Non-pigmented ciliary epithelial cell (primary cell): ENCODE measurements at regions not wholly inside any gene's neighbourhood (a gene's known extent, or its start where the extent isn't known, plus 50 kb on each side); places are given as distances from the start of the nearest gene placed in this dataset.

Source experiments
- DNase-seq: peaks from one replicate; pipeline ENCODE4 v3.0.0-alpha.2; 2010; ENCODE audit warnings: low read depth

DNA sequence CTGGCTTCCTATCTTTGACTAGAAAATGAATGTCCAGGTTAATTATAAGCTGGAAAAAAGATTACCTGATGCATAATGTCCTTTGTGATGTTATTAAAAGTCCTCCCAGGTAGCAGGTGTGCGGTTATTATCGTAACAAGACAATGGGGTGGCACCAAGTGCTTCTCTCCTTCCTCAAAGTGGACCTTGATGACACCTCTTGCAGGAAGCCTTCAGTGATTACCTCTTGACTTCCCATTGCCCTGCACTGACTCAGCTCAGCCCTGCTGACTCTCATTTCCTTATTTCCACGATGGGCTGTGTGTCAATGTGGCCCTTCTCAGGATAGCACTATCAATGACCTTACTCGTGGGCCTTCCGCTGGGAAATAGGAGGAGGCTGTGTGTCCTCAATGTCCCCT lies 477.4 kb upstream of the CCL2 start:
- DNase-seq: no peak

- DNase-seq: no peak
Observed at GRCh38 chr17:33778505-33779233, 476.4 kb upstream of the CCL2 start.

DNA sequence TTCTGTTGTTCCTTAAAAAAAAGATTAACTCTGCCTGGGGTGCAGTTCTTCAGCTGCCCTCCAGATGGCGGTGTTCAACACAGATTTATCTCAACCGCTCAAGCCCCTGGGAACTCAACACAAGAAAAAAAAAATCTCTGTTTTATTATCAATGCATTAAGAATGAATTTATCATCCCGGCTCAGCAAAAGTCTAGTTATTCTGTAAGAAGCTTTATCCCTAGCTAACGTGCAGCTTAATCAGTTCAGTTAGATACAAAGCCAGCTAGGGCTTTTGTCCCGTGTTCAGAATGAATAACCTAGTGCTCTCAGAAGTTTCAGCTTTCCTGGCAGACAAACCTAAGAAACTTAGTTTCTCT lies 475.9 kb upstream of the CCL2 start:
- DNase-seq: peak; percentile 11

DNA sequence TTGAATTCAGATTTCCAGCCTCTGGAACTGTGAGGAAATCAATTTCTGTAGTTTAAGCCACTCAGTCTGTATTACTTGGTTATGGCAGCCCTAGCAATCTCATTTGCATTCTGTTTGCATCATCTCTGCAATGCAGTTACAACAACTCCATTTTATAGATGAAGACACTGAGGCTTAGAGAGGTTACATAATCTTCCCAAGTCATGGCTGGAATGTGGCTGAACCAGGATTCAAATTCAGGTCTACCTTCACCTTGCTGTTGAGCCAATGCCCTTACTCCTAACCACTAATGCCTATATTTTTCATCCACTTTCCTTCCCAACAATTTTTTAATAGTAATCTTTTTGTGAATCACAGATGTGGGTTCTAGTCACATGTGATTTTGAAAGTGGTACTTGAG lies 469.8 kb upstream of the CCL2 start:
- no peak for DNase-seq

DNA sequence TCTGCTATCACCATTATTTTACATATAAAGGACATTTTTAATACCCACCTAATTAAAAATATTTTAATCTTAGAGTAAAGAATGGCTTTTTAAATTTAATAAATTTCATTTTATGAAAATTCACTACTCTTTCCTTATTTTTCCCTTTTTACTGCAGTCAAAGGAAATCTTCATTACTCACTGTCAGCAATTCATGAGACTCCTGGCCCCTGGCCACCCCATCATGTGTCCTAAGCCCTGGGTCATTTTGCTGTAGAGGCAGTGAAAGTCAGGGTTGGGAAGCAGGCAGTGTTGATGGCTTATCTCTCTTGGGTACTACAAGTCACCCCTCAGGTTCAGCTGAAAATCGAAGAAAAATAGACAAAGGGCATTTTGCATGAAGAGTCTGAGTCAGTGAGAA lies 468.6 kb upstream of the CCL2 start:
- no peak for DNase-seq

- no peak for DNase-seq
Observed at GRCh38 chr17:33789658-33790057, 465.4 kb upstream of the CCL2 start.

- no peak for DNase-seq
Observed at GRCh38 chr17:33797181-33797580, 457.9 kb upstream of the CCL2 start.

DNA sequence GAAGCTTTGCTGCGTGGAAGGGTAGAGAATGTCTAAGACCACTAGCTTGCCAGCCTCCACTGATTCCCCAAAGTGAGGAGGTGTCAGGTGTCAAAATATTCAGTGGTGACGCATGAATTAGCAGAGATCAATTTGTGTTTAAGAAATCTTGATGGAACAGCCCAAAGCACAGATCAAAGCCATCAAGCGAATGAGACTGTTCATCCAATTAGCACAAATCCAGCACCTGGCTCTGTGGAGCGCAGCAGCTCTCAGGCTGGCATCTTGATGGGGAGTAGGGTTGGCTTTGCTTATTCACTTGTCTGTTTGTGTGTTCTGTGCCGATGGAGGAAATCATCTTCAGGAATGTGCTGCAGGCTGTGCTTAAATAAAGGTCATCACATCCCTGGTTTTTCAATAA lies 456.8 kb upstream of the CCL2 start:
- no peak for DNase-seq

DNA sequence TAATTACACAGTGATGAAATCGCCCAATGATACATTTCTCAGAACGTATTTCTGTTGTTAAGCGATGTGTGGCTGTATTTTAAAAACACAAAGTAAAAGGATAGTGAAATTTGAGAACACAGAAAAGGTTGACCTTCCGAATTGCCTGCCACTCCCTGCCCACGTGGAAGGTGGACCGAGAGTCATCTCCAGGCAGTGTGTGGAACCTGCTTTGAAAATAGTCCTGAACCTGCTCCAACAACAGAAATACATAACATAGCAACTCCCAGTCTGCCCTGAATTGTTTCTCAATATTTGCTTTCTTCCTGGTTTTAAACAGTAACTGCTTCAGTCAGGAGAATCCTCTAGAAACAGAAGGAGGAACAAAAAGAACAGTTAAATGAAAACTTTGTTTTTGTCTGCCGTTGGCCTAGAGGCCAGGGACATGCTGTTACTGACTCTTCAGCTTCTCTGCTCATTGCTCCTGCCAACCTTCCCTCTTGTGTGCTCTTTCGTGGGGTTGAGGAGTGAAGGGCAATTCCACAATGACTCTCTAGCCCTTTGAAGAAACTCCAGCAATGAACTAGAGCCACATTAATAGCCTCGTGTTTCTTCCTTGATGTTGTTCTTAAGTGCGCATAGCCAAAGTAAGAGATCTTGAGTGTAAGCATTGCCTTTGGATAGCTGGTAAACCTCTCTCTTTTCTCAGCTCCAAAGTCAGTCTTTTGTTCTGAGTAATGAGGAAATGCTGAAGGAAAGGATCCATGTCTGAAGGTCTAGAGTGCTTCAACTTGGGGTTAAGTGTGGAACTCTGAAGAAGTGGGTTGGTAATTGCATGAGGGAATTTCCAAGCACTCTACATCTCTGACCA lies 452.5 kb upstream of the CCL2 start:
- DNase-seq: no peak

GRCh38 chr17:33803199-33803685 lies 451.8 kb upstream of the CCL2 start:
- DNase-seq: no peak

DNA sequence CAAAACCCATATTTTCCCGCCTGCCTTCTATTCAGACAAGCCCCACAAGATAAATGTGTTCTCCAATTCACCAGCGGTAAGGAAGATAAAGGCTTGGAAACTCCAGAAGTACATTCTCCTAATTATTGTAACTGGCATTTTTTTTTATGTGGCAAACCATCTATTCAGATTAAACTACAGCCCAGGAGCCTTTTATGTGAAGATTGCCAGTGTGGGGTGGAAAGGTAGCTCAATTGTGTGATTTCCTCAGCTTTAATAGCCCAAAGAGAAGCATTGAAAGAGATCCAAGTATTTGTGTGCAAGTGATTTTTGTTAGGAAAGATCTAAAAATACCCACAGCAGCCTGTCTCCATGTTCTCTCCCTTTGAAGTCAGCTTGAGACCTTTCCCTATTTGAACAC lies 451.4 kb upstream of the CCL2 start:
- DNase-seq: no peak

GRCh38 chr17:33804401-33804800 lies 450.7 kb upstream of the CCL2 start:
- no peak for DNase-seq

DNA sequence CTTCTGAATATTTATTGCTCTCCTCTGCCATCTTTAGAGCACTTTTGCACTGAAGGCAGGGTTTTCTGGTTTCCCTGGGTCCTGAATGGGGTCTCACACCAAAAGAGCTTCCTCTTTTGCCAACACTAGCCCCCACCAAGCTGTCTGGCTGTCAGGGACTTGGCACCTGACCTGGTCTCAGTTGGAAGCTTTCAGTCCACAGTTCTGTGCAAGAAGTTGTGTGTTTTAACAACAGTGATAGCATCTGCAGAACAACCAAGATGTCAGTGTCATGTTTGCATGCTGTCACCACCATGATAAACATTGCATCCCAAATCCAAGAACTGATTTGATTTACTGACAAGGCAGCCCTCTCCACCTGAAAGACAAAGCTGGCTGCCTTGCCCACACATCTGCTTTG lies 448.5 kb upstream of the CCL2 start:
- DNase-seq: no peak

DNA sequence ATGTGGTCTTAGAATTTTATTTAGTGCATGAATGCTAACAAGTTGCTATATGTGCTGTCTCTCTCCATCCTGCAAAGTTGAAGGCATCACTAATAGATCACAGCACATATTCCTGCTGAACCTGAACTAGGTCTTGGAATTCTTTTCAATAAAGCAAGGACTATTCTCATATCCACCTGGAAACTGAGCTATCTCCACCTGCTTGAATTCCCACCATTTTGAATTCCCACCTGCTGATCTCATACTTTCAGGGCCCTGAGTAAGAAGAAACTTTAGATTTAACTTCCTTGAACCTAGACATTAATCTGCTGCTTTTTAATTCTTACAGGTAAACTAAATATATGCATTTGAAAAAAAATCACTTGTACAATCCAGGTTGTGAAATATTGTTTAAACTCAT lies 445.3 kb upstream of the CCL2 start:
- DNase-seq: no peak

GRCh38 chr17:33811004-33811760 lies 443.9 kb upstream of the CCL2 start:
- no peak for DNase-seq

DNA sequence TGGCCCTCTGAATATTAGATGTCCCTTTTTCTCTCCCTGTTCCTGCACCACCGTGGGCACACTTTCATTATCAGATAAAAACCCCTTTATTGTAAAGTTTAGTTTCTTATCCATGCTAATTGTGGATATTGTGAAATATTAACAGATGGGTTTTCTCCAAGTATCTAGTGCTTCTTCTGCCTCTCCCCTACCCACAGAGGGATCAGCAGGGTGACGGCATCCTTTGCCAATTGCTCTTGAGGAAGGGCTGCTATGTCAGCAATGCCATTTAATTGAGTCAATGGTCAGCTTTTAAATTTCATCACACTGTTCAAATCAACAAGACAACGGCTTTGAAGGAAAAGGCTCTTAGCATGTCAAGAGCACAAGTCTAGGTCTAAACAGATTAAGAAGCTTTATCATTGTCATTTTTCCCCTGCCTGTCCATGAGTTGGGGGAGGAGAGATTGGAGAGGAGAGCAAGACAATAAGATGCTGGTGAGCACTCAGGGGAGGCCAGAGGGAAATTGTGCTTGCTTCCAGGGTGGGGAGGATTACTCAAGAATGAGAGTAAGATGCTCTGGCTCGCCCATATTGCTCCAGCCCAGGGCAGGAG lies 443.0 kb upstream of the CCL2 start:
- DNase-seq: no peak

DNA sequence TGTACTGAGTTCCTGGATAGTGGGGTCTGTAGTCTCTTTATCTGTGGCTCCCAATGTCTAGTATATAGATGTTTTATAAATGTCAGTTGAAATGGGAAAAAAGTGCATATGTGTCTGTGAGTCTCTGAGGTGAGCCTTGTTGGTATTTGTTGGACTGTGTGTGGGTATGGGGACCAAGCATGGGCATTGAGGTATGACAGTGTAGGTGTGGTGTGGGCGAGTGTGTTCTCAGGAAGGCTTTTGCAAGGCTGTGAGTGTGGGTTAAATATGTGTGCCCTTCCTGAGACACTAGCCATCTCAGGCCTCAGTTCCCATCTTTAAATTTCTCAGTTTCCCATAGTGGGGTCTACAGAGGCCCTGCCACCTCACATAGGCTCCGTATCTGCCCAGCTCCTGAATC lies 440.2 kb upstream of the CCL2 start:
- DNase-seq: no peak

GRCh38 chr17:33816036-33816435 lies 439.0 kb upstream of the CCL2 start:
- DNase-seq: no peak

DNA sequence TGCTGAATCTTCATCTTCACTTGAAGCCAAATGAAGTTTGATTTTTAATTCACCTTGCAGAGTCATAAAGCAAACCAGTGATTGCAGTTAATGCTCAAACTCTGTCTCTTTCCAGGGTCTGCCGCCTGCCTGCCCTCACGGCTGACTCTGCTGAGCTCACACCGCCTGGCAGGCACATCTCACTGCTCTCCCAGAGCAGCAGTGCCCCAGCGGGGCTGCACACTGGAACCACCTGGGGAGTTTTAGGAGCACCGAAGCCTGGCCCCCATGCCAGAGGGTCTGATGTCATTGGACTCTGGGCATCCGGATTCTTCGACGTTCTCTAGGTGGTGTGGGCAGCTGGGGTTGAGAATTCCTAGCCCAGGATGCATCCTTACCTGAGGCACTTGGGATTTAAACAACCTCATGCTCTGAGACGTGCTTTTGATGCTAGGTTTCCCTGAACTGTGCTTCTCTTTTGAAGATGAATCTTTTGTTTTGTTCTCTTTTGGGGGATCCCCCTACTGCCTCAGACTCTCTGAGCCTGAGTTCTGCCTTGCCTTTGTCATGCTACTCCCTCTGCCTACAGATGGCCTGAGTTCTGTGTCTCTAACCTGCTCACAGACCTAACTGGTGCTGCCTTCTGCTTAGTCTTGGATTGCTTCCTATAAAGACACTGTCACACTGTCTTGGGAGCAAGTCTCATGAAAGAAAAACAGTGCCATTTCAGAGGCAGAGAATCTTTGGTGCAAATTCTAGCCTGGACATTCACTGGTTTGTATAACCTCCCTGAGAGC lies 438.1 kb upstream of the CCL2 start:
- DNase-seq: no peak

DNA sequence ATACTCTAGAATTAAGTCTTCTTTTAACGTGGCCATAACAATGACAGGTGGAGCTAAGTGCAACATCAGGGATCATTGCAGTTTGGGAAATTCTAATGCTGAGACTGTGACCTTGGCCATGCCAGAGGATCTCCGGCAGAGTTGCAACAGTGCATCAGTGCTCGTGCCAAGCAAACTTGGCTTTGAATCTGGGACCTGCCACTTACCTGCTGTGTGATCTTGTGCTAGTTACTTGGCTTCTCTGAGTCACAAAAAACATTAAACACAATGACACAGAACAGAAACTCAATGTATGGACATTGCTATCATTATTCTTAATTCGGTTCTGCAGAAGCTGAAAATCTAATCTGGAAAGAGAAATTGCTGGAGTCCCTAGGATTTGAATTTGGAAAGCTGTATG lies 435.5 kb upstream of the CCL2 start:
- no peak for DNase-seq

DNA sequence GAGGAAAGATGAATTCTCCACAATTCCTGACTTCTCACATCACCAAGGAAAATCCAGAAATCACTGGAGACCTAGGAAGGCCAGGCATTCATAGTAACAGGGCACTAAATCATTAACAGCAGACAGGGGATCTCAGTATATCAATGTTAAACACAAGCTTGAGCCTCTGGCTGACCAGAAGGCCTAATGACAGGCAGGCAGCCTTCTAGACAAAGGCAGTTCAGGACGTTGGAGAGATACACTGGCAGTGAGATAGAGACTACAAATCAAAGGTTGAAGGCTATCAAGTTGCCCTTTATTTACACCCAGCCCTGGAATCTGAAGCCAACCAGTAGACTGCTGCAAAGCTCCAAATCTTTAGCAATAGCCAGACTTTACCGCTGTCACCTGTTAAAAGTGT lies 422.8 kb upstream of the CCL2 start:
- no peak for DNase-seq

DNA sequence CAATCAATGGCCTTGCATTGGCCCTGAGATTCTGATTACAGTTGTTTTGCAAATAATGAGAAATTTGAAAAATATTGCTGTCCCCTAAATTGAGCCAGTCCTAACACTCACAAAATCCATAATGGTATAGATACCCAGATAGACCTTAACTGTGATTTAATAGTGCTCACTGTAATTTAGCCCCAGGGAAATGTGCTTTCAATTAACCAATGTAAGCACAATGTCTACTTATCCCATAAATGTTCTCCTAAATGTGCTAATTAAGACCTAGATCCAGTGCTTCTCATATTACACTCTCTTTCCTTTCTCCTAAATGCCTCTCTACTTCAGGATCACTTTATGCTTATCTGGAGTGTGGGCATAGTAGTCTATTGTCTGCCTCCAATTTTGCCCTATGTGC lies 417.8 kb upstream of the CCL2 start:
- no peak for DNase-seq
